M059J (cell line): ENCODE measurements at regions not wholly inside any gene's neighbourhood (a gene's known extent, or its start where the extent isn't known, plus 50 kb on each side); places are given as distances from the start of the nearest gene placed in this dataset.

Experiments
- DNase-seq: peaks from one replicate; pipeline ENCODE4 v3.0.0-alpha.2; 2012; ENCODE audit warnings: low read depth

DNA sequence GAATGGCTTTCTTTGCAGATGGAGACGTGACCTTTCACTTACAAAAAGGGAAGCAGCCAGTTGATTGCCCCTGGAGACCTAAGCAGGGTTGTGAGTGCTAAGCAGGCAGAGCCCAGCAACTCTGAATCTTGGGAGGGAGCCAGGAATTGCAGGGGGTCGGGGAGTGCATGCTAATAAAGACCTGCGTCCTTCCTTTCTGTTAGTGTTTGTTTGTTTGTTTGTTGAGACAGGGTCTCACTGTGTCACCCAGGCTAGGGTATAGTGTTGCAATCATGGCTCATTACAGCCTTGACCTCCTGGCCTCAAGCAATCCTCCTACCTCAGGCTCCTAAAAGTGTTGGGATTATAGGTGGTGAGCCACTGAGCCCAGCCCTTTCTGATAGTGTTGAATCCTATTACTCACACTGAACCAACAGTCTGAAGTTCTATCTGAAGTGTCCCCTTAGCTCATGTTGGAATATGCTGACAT, 137.4 kb downstream of the CEP135 start:
- no peak for DNase-seq

GRCh38 chr4:56085275-56085674, 136.5 kb downstream of the CEP135 start:
- no peak for DNase-seq

- no peak for DNase-seq
Measured at GRCh38 chr4:56084851-56085250, 136.1 kb downstream of the CEP135 start.
